GM23338 (cell line): ENCODE measurements at regions not wholly inside any gene's neighbourhood (a gene's known extent, or its start where the extent isn't known, plus 50 kb on each side); places are given as distances from the start of the nearest gene placed in this dataset.

Experiments used
- ATAC-seq: fragments of 200-7000 bp; cut with Tn5 transposase; 3 replicates; pipeline ENCODE4 v1.9.1; 2020
- DNase-seq: peaks from one replicate; pipeline ENCODE4 v3.0.0-alpha.2; 2015; ENCODE audit warnings: low spot score
- H2AFZ ChIP-seq: fragments of 200-600 bp; sonication (generic); 2 replicates; pipeline ENCODE4 v1.8.0; 2016; ENCODE audit warnings: antibody characterized with exemption, mild to moderate bottlenecking, moderate library complexity
- H3F3A ChIP-seq: fragments of 200-600 bp; sonication (generic); replicated peaks from 2 replicates; pipeline ENCODE4 v1.8.0; 2017; ENCODE audit warnings: antibody characterized with exemption, mixed run types, low read depth
- H3K27ac ChIP-seq: fragments of 200-600 bp; sonication (generic); 2 replicates; pipeline ENCODE4 v1.6.1; 2016; ENCODE audit warnings: low read depth
- H3K27me3 ChIP-seq: fragments of 200-600 bp; sonication (generic); 2 replicates; pipeline ENCODE4 v1.8.0; 2016; ENCODE audit warnings: mild to moderate bottlenecking, mixed run types, moderate library complexity; ENCODE audit not compliant: insufficient read depth
- H3K36me3 ChIP-seq: fragments of 200-600 bp; sonication (generic); 2 replicates; pipeline ENCODE4 v1.8.0; 2016; ENCODE audit warnings: mild to moderate bottlenecking; ENCODE audit not compliant: insufficient read depth
- H3K4me1 ChIP-seq: fragments of 200-600 bp; sonication (generic); 2 replicates; pipeline ENCODE4 v1.8.0; 2016; ENCODE audit warnings: mild to moderate bottlenecking, moderate library complexity; ENCODE audit not compliant: insufficient read depth
- H3K4me2 ChIP-seq: fragments of 200-600 bp; sonication (generic); 2 replicates; pipeline ENCODE4 v1.7.1; 2017; ENCODE audit warnings: mixed run types
- H3K4me3 ChIP-seq: fragments of 200-600 bp; sonication (generic); 2 replicates; pipeline ENCODE4 v1.6.1; 2016; ENCODE audit warnings: mixed run types
- H3K79me2 ChIP-seq: fragments of 200-600 bp; sonication (generic); replicated peaks from 2 replicates; pipeline ENCODE4 v1.8.0; 2017; ENCODE audit warnings: mild to moderate bottlenecking; ENCODE audit not compliant: insufficient read depth
- H3K9me2 ChIP-seq: fragments of 200-600 bp; sonication (generic); 2 replicates; pipeline ENCODE4 v1.8.0; 2017; ENCODE audit not compliant: insufficient read depth
- H4K20me1 ChIP-seq: fragments of 200-600 bp; sonication (generic); replicated peaks from 2 replicates; pipeline ENCODE4 v1.8.0; 2017; ENCODE audit warnings: mild to moderate bottlenecking; ENCODE audit not compliant: insufficient read depth
- H3K27ac Mint-ChIP-seq: 2 replicates; pipeline ENCODE4 v1.8.0; 2020; ENCODE audit warnings: inconsistent platforms, mild to moderate bottlenecking, moderate library complexity, mixed read lengths
- H3K27me3 Mint-ChIP-seq: 3 replicates; pipeline ENCODE4 v1.8.0; 2022; ENCODE audit warnings: low read depth, mild to moderate bottlenecking, moderate library complexity, mixed read lengths, inconsistent platforms; ENCODE audit not compliant: insufficient read depth, poor library complexity
- H3K36me3 Mint-ChIP-seq: 3 replicates; pipeline ENCODE4 v1.8.0; 2021; ENCODE audit warnings: low read depth, mild to moderate bottlenecking, inconsistent platforms, moderate library complexity, mixed read lengths
- H3K4me1 Mint-ChIP-seq: 3 replicates; pipeline ENCODE4 v1.8.0; 2020; ENCODE audit warnings: mild to moderate bottlenecking, inconsistent platforms, mixed read lengths
- H3K4me3 Mint-ChIP-seq: 3 replicates; pipeline ENCODE4 v1.8.0; 2021; ENCODE audit warnings: moderate library complexity, mild to moderate bottlenecking, inconsistent platforms, mixed read lengths
- H3K9me3 Mint-ChIP-seq: 3 replicates; pipeline ENCODE4 v1.8.0; 2020; ENCODE audit warnings: moderate library complexity, mild to moderate bottlenecking, inconsistent platforms, mixed read lengths
- CREB1 ChIP-seq: fragments of 250-450 bp; sonication (Bioruptor Pico); IDR thresholded peaks from 2 replicates; pipeline ENCODE4 v1.5.0; 2020; ENCODE audit warnings: low read depth, mild to moderate bottlenecking, moderate library complexity
- CTCF ChIP-seq, 2 experiments: fragments of 200-600 bp in 1 of 2; sonication (generic) in 1 of 2; conservative IDR thresholded peaks; 2 replicates each; pipeline versions ENCODE4 v1.5.1 to v1.6.1; 2016 to 2017; ENCODE audit warnings: antibody characterized with exemption in 2 of 2, low read depth in 2 of 2, mild to moderate bottlenecking in 2 of 2, moderate library complexity in 1 of 2
- ETS1 ChIP-seq: IDR thresholded peaks from 2 replicates; pipeline ENCODE4 v1.6.1; 2016; ENCODE audit warnings: antibody characterized with exemption
- EZH2 ChIP-seq: fragments of 200-600 bp; sonication (generic); IDR thresholded peaks from one replicate; pipeline ENCODE4 v1.8.0; 2017; ENCODE audit warnings: antibody characterized with exemption, mild to moderate bottlenecking, low read depth; ENCODE audit not compliant: unreplicated experiment
- EZH2phosphoT487 ChIP-seq: fragments of 200-600 bp; sonication (generic); IDR thresholded peaks from one replicate; pipeline ENCODE4 v1.8.1; 2018; ENCODE audit warnings: antibody characterized with exemption; ENCODE audit not compliant: unreplicated experiment
- JUNB ChIP-seq: IDR thresholded peaks from one replicate; pipeline ENCODE4 v1.6.1; 2016; ENCODE audit warnings: antibody characterized with exemption; ENCODE audit not compliant: unreplicated experiment
- NANOG ChIP-seq: IDR thresholded peaks from 2 replicates; pipeline ENCODE4 v1.6.1; 2016; ENCODE audit warnings: antibody characterized with exemption, borderline replicate concordance
- POLR2AphosphoS5 ChIP-seq: IDR thresholded peaks from 2 replicates; pipeline ENCODE4 v1.6.1; 2016; ENCODE audit warnings: antibody characterized with exemption, low read depth
- STAT1 ChIP-seq: IDR thresholded peaks from one replicate; pipeline ENCODE4 v1.6.1; 2016; ENCODE audit warnings: antibody characterized with exemption; ENCODE audit not compliant: unreplicated experiment
- ZNF114 ChIP-seq: fragments of 250-450 bp; sonication (Bioruptor Pico); IDR thresholded peaks from 2 replicates; pipeline ENCODE4 v1.5.0; 2020; ENCODE audit warnings: mild to moderate bottlenecking, moderate library complexity
- ZNF331 ChIP-seq: fragments of 250-450 bp; sonication (Bioruptor Pico); IDR thresholded peaks from 2 replicates; pipeline ENCODE4 v1.5.0; 2020; ENCODE audit warnings: low read depth, mild to moderate bottlenecking, moderate library complexity
- ZNF462 ChIP-seq: fragments of 250-450 bp; sonication (Bioruptor Pico); IDR thresholded peaks from 2 replicates; pipeline ENCODE4 v1.5.0; 2020; ENCODE audit warnings: mild to moderate bottlenecking, moderate library complexity

- Histone ChIP-seq H2AFZ (no peak overlapping the region), H3K27ac (no peak overlapping the region), H3K27me3 (no peaks in the 10 kb centered on the region), H3K36me3 (no peaks in the 10 kb centered on the region), H3K4me2 (0 out of 2 replicates have a peak overlapping the region, but pooled peaks have one; percentile 14), H4K20me1 (no peaks in the 10 kb centered on the region), H3F3A (no peaks in the 10 kb centered on the region), H3K79me2 (no peaks in the 10 kb centered on the region), H3K4me1 (peaks cover 26% of the 10 kb centered on the region), H3K9me2 (no peaks in the 10 kb centered on the region), H3K4me3 (no peak overlapping the region)
- Mint-ChIP-seq H3K9me3 (peaks cover 4% of the 10 kb centered on the region; the same call in 1 of the 3 replicates), H3K27ac (0 out of 2 replicates have a peak overlapping the region, but pooled peaks have one; percentile 59), H3K4me1 (peaks cover 32% of the 10 kb centered on the region), H3K27me3 (peaks cover 7% of the 10 kb centered on the region), H3K4me3 (no peak overlapping the region), H3K36me3 (peaks cover 11% of the 10 kb centered on the region; the same call in 2 of the 3 replicates)
- no peak for ATAC-seq
- no peak for DNase-seq
- no peak for TF ChIP-seq STAT1
- TF ChIP-seq ZNF462 (CRISPR knock-in tag) = no peak
- TF ChIP-seq CTCF (conservative IDR thresholded peaks at IDR 0.05; ENCODE audit: low read depth in 2 of 2) = no peak
- no peak for TF ChIP-seq JUNB
- no peak for TF ChIP-seq ETS1
- TF ChIP-seq ZNF331 = no peak
- TF ChIP-seq EZH2phosphoT487 = no peak
- no peak for TF ChIP-seq NANOG
- no peak for TF ChIP-seq EZH2
- TF ChIP-seq POLR2AphosphoS5 = no peak
- no peak for TF ChIP-seq CREB1 (CRISPR knock-in tag)
- no peak for TF ChIP-seq ZNF114 (CRISPR knock-in tag)
Measured at GRCh38 chr11:27216270-27217149, 146.5 kb downstream of the CCDC34 start.
